Left hindlimb (tissue), 1 donor: ENCODE measurements at regions not wholly inside any gene's neighbourhood (a gene's known extent, or its start where the extent isn't known, plus 50 kb on each side); places are given as distances from the start of the nearest gene placed in this dataset.

ENCODE experiments used
- DNase-seq: peaks from one replicate; pipeline ENCODE4 v3.0.0-alpha.2; 2018

DNA sequence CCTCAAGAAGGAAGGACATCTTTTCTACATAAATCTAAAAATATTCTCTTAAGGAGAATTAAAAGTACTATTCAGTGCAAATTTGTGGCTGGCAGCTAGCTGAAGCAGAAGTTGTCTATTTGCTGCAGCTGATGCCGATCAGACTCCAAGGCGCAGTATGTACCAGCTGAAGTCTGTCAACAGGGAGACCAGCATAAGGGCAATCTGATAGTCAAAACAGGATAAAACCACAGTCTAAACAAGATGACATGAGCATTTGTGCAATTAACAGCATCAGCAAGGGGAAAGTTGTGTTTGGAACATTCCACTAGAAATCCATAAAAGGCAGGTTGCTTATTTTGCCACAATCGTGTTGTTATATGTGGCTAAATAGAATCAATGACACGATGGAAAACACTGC lies 198.2 kb upstream of the ROBO2 start:
- no peak for DNase-seq

DNA sequence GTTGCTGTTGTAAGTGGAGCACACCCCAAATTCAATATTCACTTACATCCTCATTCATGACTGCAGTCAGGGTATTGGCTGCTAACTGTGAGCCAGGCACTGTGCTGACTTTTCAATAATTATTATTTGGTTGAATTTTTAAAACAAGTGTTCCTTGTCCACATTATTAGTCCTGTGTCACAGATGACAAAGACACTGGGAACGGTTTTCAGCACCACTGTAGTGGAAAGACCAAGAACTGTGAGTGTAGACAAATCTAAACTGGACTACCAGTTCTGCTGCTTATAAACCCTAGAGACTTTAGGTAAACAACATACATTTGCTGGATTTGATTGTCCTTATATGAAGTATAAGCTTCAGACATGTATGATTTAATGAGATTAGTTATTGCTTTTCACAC lies 197.7 kb upstream of the ROBO2 start:
- no peak for DNase-seq

DNA sequence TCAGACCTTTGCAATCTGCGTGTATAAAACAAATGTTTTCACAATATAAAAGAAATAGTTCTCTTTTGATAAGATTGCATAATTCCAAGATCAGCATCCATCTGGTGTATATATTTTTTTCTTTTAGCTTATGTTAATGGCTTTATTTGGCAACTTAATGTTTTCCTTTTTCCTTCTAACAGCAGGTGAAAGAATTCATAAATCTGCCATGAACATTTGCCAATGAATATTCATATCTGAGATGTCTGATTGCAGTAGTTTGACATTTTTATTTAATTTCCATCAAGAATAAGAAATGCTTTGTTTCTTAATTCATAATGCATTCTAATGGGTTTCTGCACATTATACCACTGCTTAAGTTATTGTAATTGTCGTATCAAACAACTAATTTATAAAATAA lies 184.4 kb upstream of the ROBO2 start:
- no peak for DNase-seq

DNA sequence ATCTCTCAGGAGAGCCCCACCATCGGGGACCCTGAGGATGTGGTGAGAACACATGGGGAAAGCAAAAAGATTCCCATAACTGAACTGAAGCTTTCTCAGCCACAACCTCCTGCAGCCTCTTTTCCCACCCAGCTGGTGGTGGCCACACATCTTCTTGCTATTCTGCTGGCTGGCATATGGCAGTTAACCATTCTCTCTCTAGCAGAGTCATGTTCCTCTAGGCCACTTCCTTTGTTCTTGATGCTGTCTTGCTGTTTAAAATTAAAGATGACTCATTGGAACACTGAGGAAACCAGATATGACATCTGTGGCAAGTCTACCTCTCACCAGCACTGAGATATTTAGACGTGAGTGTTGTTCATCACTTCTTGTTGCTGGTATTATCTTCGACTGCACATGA lies 180.3 kb upstream of the ROBO2 start:
- DNase-seq: no peak

DNA sequence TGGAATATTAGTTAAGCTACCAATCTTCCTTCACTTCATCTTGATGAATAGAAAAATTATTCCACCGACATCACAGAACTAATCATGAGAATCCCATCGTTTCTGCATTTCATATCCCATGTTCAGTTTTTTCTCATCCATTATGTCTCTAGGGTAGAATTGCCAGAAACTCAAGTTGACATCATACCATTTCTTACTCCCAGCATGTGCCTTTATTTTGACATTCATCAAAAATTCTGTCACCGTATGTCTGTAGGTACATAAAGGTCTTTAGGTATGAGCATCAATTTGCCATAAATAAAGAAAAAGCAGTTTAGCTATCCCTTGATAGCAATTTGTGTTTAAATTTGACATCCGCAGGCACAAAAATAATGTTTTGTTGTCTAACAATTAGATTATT lies 175.5 kb upstream of the ROBO2 start:
- no peak for DNase-seq

DNA sequence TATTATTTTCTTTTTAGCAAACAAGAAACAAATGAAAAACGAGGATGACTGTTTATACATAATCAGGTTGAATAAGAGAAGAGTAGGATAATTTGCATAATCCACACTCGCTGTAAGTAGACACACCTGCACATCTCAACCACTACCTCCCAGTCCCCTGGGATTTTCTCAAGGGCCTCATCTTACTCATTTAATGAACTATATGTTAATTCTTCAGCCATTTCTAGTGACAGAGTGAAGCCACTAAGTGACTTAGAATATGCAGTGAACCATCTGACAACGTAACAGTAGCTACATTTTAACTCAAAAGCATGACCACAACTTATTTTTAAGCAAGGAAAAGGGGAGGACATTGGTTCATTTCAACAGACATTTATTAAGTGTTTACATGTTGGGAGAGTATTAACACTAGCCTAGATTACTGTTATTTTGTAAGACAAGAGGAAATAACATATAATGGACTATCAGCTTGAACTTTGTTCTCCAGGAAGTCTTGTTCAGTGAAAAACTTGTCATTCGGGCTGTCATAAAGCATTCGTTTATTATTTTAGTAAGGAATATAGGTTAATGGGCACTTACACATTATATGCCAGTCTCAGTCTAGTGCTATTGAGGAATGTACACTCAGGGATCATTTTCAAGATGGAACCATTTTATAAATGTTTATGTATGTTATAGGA lies 173.0 kb upstream of the ROBO2 start:
- no peak for DNase-seq

DNA sequence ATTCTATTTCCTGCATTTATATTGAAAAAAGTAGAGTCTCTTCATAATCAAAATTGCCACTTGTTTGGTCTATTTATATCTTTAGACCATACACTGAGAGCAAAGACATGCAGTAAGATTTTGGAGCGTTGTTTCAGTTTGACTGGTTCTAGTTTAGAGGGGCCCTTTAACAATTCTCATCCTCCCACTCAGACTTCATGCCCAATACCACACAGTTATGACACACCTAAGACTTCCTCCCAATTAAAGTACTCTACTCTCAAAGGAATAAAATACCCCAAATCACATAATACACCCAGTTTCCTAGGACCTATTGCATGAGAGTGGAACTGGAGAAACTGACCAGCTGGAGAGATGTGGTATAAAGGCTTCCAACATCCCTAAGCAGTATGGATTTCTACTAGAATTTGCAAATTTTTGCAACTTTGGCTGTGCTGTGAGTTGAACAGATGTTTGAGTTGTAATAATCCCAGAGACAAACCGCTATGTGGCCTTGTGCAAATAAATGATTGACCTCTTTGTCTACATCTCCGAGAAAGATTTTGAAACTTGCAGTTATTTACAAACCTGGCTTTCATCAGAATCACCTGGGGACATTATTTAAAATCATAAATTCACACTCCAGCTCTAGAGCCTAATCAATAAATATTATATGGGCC lies 170.0 kb upstream of the ROBO2 start:
- no peak for DNase-seq

DNA sequence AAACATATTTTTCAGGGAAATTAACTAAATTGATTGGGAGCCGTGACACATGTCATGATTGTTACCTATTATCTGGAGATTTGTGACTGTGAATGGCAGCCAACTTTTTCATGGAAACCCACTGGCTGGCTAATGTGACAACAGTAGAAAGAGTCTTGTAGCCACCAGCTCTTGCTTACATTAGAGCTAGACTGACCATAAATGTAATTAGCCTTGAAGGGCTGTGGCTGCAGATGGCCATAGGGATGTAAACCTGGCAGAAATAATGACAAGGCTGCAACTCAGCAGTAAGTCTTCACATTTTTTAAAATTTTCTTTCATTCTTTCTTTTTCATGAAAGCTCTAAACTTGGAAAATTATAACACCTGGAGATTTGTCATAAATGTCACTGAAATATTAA lies 168.2 kb upstream of the ROBO2 start:
- no peak for DNase-seq

DNA sequence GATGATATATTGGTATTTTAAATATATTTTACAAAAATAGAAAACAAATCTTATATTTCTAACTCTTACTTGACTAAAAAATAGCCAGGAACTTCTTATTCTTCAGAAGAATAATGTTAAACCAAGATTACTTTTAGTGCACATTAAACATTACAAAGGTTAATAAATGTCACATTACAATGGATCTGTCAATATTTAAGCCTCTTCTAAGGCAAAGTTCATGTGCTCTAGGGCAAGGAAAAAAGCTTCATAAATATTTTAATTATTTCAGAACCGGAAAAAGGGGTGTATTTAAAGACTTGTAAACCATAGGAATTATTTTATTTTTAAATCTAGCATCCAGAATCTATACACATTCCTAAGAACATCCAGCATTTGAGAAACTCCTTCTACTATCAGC lies 166.9 kb upstream of the ROBO2 start:
- DNase-seq: no peak

DNA sequence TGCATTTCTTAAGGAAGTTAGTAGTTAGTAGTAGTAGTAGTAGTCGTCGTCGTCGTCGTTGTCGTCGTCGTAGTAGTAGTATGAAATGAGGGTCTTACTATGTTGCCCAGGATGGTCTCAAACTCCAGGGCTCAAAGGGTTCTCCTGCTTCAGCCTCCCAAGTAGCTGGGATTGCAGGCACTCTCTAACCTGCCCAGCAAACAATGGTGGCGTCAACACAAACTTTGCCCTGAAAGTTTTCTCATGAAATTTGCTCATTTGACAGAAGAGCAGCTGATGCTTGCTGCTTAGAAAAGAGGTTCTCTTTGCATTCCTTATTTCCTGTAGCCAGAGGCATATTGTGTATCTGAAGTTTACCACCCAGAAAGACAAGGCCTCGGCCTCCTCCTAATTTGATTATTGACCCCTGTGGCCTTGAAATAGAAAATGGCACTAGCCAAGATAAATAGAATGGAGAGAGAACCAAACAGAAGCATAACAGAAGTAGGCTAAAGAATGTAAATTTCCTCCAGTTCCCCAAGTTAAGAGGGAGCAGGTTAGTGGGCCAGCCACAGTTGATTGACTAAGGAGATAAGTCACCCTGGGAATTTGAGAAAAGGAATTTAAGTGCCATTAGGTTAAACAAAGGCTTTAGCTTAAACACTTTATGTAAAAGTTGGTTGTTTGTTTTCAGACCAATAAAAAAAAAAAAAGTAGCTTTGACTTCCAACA lies 166.2 kb upstream of the ROBO2 start:
- no peak for DNase-seq

DNA sequence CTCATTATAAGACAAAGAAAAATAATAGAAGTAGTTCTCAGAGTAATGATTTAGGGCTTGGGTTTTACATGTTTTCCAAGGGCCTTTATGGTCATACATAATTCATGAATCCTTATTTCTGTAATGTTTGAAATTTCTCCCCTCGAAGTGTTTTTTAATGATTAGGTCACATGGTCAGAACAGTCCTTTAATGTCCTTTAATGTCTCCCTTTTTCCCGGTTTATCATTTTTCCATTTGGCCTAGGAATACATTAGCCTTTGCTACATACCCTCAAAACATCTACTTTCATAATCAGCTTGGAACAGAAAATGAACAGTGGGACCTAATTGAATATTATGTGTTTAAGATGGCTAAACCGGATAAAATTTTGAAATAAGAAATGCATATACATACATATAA lies 159.9 kb upstream of the ROBO2 start:
- no peak for DNase-seq

DNA sequence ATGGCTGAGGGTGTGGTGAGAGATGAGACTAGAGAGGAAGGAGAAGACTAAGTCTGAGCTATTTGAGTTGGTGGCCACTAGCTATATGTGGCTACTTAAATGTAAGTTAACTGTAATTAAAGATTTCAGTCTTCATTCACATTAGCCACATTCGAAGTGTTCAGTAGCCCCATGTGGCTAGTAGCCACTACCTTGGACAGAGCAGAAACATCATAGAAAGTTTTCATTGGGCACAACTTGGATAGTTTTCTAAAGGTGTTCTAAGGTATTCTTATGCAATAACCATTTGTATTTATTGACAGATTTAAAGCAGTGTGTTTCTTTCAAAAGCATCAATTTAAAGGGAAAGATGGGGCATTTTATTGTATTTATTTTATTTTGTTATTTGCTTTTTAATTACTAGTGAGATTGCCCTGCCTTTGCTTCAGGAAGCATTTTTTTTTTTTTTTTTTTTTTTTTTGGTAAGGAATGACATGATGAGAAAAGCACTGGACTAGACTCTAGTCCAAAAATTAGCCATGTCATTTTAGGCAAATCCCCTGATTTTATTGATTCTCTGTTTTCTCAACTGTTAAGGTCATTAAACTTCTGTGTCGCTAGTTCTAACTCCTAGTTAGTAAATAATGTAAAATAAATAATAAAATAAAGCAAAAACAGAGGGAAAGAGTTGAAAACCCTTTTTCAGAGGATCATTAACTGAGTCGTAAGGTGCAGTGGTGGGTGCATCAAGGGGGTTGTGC lies 153.0 kb upstream of the ROBO2 start:
- DNase-seq: no peak

DNA sequence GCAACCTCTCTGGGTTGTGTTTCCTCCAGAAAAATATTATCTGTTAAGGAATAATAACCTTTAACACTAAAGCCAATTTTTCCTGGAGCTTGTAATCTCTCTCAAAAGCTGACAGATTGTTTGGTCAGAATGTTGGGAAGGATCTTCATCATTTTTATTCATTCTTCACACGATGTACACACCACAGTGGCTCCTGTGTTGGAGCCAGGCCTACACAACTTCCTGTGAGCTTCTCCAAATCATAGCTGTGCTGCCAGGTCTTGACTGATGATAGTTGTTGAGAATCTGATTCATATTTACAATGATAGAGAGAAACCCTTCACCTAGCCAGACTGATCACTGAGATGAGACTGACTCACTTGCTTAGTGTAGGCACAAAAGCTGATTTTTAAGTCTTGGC lies 151.0 kb upstream of the ROBO2 start:
- DNase-seq: no peak

DNA sequence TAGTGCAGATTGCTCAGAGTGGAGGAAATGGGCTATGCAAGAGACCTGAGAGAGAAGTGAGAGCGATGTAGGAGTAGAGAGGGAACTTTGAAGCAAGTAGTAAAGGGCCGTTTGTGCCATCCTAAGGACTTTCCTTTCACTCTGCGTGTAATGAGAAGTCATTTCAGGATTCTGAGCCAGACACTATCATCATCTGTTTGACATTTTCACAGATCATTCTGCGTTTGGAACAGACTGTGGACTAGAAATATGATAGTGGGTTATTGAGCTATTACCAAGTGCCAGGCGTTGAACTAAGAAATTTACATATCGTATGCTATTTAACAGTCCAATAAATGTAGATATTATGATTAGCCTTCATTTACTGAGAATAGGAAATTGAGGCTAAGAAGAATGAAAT lies 150.0 kb upstream of the ROBO2 start:
- DNase-seq: no peak

DNA sequence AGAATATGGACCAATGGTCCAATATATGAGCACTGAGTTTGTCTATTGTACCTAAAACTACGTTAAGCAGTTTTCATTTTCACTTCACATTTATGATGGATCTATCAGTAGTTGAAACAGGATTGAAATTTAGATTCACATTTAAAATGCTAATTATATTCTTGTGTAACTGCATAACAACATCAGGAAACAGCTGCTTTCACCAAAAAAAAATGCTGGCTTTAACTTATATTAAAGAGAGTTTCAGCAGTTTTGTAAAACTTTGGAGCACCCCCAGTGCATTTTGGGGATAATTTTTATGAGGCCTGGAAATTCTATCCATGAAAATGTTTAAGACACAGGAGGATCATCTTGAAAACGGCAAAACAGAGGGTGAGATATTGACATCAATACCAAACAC lies 142.8 kb upstream of the ROBO2 start:
- no peak for DNase-seq

DNA sequence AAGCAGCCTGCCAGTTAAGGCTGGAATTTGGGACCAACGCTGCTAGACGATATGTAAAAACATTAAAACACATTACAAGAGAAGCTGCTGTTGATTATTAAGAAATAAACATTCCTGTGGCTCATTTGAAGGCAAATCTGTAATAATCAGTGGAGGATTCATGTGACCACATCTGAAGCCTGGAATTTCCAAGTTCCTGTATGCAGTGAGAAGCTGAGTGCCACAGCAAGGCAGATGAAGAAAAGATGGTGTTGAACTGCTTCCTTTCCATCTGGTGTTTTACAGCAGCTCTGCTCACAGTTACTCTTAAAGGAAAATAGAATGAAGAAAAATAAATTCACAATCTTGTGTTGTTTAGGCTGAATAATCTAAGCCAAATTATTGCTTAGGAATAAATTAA lies 139.3 kb upstream of the ROBO2 start:
- DNase-seq: no peak

DNA sequence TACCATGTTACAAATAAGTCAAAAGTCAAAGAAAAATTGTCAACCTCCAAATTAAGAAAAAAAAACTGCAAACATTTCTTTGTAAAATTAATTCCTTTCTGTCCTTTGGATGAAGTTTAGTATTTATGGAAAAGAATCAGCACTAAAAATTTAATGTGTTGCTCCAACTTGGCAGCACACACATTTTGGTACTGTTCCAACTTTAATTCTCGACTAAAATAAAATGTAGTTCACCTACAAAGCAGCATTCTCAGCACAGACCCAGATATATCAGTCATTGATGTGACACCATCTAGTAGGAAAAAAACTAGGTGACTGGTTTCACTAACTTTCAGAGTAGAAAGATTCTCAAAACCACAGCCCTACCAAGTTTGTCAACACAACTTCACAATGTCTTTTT lies 131.7 kb upstream of the ROBO2 start:
- DNase-seq: no peak

DNA sequence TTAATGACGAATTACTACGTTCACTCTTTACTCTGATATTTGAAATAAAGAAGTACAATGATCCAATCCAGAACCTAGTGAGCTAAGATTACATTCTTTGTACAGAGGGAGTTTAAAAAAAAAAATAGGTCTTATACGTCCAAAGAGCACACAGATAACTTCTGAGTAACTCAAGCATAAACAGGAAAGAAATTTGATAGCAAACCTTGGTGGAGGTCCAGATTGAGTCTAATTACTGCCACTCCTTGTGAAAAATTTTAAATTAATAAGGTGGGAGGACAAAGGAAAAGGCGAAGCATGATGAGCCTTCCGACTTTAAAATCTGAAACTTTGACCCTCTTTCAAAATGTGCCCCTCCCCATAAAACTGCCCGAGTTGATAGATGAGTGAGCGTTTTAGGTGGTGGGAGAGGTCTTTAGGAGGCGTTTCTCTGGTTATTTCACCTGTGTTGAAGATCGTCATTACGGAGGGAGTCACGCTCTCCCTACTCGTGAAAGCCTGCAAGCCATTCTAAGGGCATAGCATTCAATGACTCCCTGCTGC lies 127.0 kb upstream of the ROBO2 start:
- no peak for DNase-seq

DNA sequence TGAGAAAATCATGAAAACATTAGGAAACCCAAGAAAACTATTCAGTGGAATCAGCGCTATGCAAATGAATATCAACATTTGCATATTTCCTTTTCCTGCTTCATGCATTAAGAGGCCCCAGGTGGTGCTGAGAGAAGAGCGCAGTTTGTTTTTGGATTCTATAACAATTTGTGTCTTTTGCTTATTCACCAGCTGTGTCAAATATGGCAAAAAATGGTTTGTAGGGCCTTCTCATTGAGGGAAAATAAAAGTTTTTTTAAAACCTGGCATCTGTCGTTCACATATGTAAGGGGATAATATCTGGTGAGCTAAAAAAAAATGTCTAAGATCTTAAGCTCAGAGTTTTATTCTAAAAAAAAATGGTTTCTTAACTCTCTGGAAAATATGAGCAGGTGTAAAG lies 122.5 kb upstream of the ROBO2 start:
- no peak for DNase-seq

DNA sequence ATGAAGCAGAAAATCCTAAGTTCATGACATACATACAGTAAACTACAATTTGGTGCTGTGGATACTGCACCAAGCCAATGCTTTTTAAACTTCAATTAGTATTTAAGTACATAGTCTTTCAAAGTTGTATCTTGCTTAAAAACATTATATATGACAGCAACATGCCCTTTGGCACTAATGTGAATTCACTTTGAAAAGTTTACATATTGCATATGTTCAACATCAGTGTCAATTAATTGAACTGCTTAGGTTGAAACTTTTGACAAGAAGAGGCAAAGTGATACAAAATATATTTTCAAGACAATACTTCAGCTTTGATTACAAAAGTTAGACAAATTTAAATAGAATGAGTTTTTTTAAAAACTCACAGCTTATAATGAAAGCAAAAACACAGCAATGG lies 119.4 kb upstream of the ROBO2 start:
- no peak for DNase-seq

DNA sequence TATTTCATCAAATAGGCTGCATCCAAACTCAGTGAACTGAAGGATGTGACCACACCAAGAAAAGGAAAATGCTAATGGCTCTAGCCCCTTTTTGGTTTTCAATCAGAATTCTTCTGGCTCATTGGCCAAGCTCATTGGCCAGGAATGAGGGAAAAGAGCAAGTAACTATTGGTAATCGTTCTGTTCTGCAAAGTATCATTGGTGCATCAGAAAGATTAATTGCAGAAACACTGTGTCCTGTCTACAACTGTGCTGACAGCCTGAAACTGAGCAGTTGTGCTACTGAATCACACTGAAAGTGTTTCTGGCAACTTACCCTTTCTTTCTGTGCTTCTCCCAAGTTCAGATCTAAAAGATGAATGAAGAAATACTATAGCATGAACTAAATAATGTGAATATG lies 116.4 kb upstream of the ROBO2 start:
- DNase-seq: no peak

DNA sequence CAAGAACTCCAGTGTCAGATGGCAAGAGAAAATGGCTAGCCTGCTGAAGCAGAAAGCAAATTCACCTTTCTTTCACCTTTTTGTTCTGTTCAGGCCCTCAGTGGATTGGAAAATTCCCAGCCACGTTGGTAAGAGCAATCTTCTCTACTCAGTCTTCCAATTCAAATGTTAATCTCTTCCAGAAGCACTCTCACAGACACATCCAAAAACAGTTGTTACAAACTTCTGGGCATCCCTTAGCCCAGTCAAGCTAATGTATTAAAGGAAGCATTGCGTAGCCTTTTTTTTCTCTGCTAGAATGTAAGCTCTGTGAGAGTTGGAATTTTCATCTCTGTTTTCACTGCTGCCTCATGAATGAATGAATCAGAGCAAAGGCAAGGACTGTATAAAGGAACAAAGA lies 109.2 kb upstream of the ROBO2 start:
- no peak for DNase-seq

DNA sequence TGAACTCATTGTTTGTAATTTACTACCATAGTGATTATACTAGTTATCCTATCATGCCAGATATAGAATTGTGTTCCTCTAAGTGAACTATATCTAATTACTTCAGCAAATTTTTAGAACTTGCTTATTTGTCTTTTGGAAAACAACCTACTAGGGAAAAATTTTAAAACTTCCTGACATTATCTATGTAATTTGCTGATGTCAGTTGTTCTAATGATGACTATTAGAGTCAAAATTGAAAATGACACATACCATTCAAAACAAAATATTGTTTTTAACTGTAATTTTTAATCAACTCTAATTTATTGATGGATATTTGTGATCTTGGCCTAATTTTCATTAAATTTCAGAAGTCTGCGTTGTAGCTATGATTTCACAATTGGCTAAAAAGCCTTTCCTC lies 106.7 kb upstream of the ROBO2 start:
- no peak for DNase-seq

DNA sequence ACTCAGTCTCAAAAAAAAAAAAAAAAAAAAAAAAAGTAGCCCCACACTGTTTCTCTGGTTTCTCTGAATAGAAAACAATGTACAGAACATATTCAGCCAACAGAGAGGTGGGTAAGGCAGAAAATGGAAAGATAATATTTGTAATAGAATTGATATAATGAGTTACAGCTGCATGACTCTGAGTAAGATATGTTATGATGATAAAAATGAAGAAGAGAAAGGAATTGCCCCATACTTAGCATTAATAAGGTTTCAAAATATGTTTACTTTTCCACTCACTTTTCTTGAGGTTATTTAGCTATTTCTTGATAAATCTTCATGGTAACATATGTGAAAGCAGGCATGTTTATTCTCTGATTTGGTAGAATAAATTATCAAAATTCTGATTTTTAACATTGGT lies 100.9 kb upstream of the ROBO2 start:
- no peak for DNase-seq
